Psoas muscle (tissue), 7 donors: ENCODE measurements at regions not wholly inside any gene's neighbourhood (a gene's known extent, or its start where the extent isn't known, plus 50 kb on each side); places are given as distances from the start of the nearest gene placed in this dataset.

ENCODE experiments used
- ATAC-seq, 4 donors: fragments of 200-7000 bp; cut with Tn5 transposase; one replicate each; pipeline ENCODE4 v1.9.1; 2020; ENCODE audit warnings: moderate library complexity in 3 of 4, mild to moderate bottlenecking in 2 of 4
- DNase-seq, 2 donors: peaks; one replicate each; pipeline ENCODE4 v3.0.0-alpha.2; 2020
- H3K27ac ChIP-seq: fragments of 200-600 bp; one replicate; pipeline ENCODE4 v1.8.0; 2022
- H3K27me3 ChIP-seq, 3 donors: fragments of 200-600 bp in 1 of 3; one replicate each; pipeline versions ENCODE4 v1.6.1 to v1.8.0; 2013 to 2022; ENCODE audit warnings: low read length in 2 of 3, mild to moderate bottlenecking in 2 of 3, moderate library complexity in 1 of 3; ENCODE audit not compliant: insufficient read depth in 3 of 3
- H3K36me3 ChIP-seq, 2 donors: fragments of 200-600 bp in 1 of 2; one replicate each; pipeline versions ENCODE4 v1.6.1 to v1.8.0; 2013 to 2022; ENCODE audit warnings: low read depth in 1 of 2, mild to moderate bottlenecking in 1 of 2, moderate library complexity in 1 of 2; ENCODE audit not compliant: insufficient read depth in 1 of 2
- H3K4me1 ChIP-seq: fragments of 200-600 bp; one replicate; pipeline ENCODE4 v1.8.0; 2022
- H3K4me3 ChIP-seq: fragments of 200-600 bp; one replicate; pipeline ENCODE4 v1.8.0; 2022; ENCODE audit warnings: mild to moderate bottlenecking
- H3K9me3 ChIP-seq: fragments of 200-600 bp; one replicate; pipeline ENCODE4 v1.8.0; 2022
- WGBS, 3 donors: extraction: QIAGEN DNeasy Blood & Tissue Kit; methylation state at CpG; one replicate each; pipeline versions ENCODE4 v1.1.6 to v1.1.7; 2013; 5-methylcytosine and 5-hydroxymethylcytosine counted together
- intact Hi-C, 2 donors: fragments of 100-400 bp; cut with DNase I; formaldehyde crosslinking; loops; one replicate each; pipeline versions ENCODE4 v1.11.0 to v1.14.2; 2022
- TF ChIP-seq, protein P1 (sequence below): fragments of 200-600 bp; IDR thresholded peaks from one replicate; pipeline ENCODE4 v1.8.0; 2022; ENCODE audit warnings: antibody characterized with exemption
- donor health status: healthy with polysubstance abuse.
- donor health status: DM: no; HTN: no; CAD: no; lungs with moderate emphysema.
- donor health status: Bipolar disorder and iron deficiency.
- donor health status: healthy.
- donor health status: DM: yes; HTN: yes; CAD: no.
- donor health status: DM: no; HTN: no; CAD: no.
- donor health status: DM: yes; HTN: yes; CAD: no.

- DNase-seq (no peak), ATAC-seq (no peak)
- Histone ChIP-seq H3K4me1 (peaks cover 29% of the 10 kb centered on the region), H3K36me3 (no peaks in the 10 kb centered on the region), H3K27ac (no peak overlapping the region), H3K4me3 (no peak overlapping the region), H3K27me3 (no peaks in the 10 kb centered on the region), H3K9me3 (no peaks in the 10 kb centered on the region)
- TF ChIP-seq, protein P1, sequence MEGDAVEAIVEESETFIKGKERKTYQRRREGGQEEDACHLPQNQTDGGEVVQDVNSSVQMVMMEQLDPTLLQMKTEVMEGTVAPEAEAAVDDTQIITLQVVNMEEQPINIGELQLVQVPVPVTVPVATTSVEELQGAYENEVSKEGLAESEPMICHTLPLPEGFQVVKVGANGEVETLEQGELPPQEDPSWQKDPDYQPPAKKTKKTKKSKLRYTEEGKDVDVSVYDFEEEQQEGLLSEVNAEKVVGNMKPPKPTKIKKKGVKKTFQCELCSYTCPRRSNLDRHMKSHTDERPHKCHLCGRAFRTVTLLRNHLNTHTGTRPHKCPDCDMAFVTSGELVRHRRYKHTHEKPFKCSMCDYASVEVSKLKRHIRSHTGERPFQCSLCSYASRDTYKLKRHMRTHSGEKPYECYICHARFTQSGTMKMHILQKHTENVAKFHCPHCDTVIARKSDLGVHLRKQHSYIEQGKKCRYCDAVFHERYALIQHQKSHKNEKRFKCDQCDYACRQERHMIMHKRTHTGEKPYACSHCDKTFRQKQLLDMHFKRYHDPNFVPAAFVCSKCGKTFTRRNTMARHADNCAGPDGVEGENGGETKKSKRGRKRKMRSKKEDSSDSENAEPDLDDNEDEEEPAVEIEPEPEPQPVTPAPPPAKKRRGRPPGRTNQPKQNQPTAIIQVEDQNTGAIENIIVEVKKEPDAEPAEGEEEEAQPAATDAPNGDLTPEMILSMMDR: no peak
- intact Hi-C loops: loop anchor here (5.0 to 10.0 kb wide), 2 partner anchors 39 to 46 kb away; no protein-coding TSS in a partner anchor
- 80 to 86% (median 82%) methylated on average over 7 to 8 of the region's 8 CpGs for WGBS, 3 donors
Measured at GRCh38 chr16:85541181-85541580, 71.9 kb upstream of the GSE1 start.

- ATAC-seq (no peak), DNase-seq (no peak)
- Histone ChIP-seq H3K36me3 (no peaks in the 10 kb centered on the region), H3K27me3 (no peaks in the 10 kb centered on the region), H3K4me3 (no peak overlapping the region), H3K27ac (no peak overlapping the region), H3K9me3 (no peaks in the 10 kb centered on the region), H3K4me1 (peaks cover 27% of the 10 kb centered on the region)
- TF ChIP-seq, protein P1: no peak
- 88 to 94% (median 92%) methylated on average over 7 of the region's 7 CpGs for WGBS, 3 donors
- intact Hi-C loops: loop anchor here (5.0 to 10.0 kb wide), 2 partner anchors 39 to 47 kb away; no protein-coding TSS in a partner anchor
Measured at GRCh38 chr16:85541619-85541979, 71.5 kb upstream of the GSE1 start.

GRCh38 chr16:85541980-85542900 lies 70.9 kb upstream of the GSE1 start:
- DNase-seq (no peak), ATAC-seq (peak in 3 of 4 donors; percentile 15 to 47 (median 42))
- TF ChIP-seq, protein P1: no peak
- no peak overlapping the region for H3K4me3 ChIP-seq
- H3K27ac ChIP-seq: no peak overlapping the region
- 72 to 78% (median 75%) methylated on average over 20 of the region's 20 CpGs for WGBS, 3 donors
- intact Hi-C loops: loop anchor here (5.0 to 10.0 kb wide), 2 partner anchors 40 to 47 kb away; no protein-coding TSS in a partner anchor
- H3K36me3 ChIP-seq: no peaks in the 10 kb centered on the region
- no peaks in the 10 kb centered on the region for H3K9me3 ChIP-seq
- peaks cover 25% of the 10 kb centered on the region for H3K4me1 ChIP-seq
- H3K27me3 ChIP-seq: no peaks in the 10 kb centered on the region

GRCh38 chr16:85543536-85543935 lies 69.6 kb upstream of the GSE1 start:
- TF ChIP-seq, protein P1: no peak
- peaks cover 12% of the 10 kb centered on the region for H3K4me1 ChIP-seq
- no peak overlapping the region for H3K27ac ChIP-seq
- no peak for DNase-seq
- WGBS, 3 donors: 48 to 55% (median 48%) methylated on average over 4 of the region's 4 CpGs
- no peak overlapping the region for H3K4me3 ChIP-seq
- ATAC-seq: peak in 2 of 4 donors; percentile 14 to 16
- H3K9me3 ChIP-seq: no peaks in the 10 kb centered on the region
- intact Hi-C loops: loop anchor here (5.0 to 10.0 kb wide), 2 partner anchors 41 to 49 kb away; no protein-coding TSS in a partner anchor
- H3K36me3 ChIP-seq: no peaks in the 10 kb centered on the region
- H3K27me3 ChIP-seq: no peaks in the 10 kb centered on the region
